Jurkat, Clone E6-1 (cell line): ENCODE measurements at regions not wholly inside any gene's neighbourhood (a gene's known extent, or its start where the extent isn't known, plus 50 kb on each side); places are given as distances from the start of the nearest gene placed in this dataset.
"Not testable (repeated sequence)": the region's sequence is repeated elsewhere in the genome, so short reads cannot be mapped to it uniquely, and the experiment has no call there.

Source experiments
- DNase-seq: peaks from one replicate; pipeline ENCODE4 v3.0.0-alpha.2; 2011; ENCODE audit warnings: low read depth, low spot score
- H3K4me3 ChIP-seq: 2 replicates; pipeline ENCODE4 v1.5.1; 2011; ENCODE audit warnings: mild to moderate bottlenecking, low read length, control low read depth, moderate library complexity

DNA sequence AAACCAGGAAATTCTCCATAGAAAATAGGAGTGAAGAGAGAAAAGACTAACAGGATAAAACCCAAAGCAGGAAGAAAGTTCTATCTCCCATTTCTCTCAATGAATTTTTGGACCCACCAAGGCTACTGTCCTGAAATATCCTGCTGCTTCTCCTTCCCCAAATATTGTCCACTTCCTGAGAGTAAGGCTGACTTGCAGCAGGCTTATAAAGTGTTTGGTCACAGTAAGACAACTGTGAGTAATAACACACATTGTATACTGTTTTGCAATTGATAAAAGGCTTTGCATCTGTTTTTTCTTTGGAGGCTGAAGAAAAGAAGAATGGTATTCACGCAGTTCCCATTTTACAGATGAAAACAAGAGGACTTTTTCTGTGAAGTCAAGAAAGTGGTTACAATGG is 52.8 kb downstream of the FOXD4L6 start:
- H3K4me3 ChIP-seq, result not testable (repeated sequence)

DNA sequence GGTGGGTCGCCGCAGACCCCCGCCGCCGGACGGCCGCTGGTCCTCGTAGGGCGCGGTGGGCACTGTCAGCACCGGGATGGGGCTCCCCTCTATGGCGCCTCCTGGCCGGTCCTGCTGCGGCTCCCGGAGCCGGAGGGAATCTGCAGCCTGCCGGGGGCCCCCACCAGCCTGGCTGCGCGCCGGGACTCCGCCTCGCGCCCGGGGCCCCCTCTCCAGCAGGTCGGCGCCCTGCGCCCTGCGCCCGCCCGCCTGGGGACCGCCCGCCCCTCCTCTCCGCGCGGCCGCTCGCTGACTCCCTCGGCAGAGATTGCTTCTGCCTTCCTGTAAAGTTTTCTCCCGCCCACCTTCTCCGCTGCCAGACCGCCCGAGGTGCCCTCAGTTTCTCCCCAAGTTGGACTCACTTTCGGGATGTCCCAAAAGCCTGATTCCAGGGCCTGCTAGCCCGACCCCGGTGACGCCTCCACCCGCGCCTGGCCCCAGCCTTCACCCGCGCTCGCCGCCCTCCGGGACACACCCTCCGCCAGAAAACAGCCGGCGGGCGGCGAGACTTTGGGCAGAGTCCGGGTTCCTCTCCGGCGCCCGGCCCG is 54.0 kb downstream of the FOXD4L6 start:
- DNase-seq, result not testable (repeated sequence)
- peak overlapping the region; percentile 13; the same call in 1 of the 2 replicates for H3K4me3 ChIP-seq

More for the DNA sequence above, 52.8 kb downstream of the FOXD4L6 start:
- DNase-seq, result not testable (repeated sequence)

DNA sequence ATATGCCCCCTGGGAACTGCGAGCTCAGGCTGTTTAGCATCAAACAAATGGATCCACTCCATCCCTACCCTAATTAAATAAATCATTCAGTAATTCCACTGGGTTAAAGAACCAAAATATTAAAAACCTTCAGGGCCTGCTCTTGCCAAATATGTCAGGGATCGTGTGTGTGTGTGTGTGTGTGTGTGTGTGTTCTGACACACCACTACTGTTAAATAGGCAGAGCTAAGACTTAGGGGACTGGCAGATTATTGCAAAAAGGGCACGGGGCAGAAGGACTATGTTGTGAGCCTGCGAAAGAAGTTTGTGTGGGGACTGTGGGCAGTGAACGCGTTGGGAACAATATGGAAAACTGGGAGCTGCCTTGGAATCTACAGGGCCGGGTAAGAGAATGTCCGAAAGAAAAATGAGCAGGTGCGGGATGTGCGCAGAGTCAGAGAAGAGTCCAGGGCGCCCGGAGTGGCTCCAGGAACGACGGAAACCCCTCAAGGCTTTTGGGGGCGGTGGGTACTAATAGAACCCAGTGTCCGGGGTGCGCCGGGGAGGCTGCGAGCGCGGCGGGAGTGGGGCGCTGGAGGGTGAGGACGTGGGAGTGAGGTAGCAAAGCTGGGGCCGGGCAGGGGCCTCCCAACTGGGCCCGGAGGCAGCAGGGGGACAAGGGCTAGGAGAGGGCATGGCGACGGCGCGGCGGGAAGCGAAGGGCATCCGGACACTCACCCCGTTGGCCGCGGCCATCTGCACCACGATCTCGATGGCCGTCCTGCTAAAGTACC is 54.8 kb downstream of the FOXD4L6 start:
- not testable (repeated sequence) for H3K4me3 ChIP-seq

DNA sequence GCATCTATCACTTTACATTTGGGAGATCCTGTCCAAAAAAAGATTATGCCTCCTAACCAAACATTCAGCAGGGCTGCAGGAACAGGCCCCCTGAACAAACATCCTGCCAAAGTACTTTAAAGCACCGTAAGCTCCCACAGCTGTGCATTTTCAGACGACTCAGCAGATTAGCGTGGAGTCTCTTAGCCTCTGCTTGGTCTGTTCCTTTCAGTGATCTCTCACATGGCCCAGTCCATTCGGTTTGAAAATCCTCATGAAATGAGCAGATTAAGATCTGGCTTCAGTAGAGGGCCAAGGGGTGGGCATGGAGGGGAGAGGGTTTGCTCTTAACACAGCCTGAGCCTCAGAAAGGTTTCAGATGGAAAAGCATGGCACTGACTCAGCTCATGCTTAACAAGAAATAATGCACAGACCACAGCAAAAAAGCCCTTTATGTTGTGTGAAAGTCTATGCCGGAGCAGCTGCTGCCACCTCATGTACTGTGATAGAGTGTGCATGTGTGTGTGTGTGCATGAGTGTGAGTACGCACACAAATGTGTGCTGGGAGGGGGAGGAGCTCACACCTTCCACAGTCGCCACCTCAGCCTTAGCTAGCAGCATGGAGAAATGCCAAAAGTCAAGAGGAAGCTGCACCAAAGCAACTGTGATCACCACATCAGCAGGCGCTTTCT is 64.2 kb downstream of the FOXD4L6 start:
- H3K4me3 ChIP-seq, result not testable (repeated sequence)
- DNase-seq, result peak; percentile 56

More for the DNA sequence above, 54.8 kb downstream of the FOXD4L6 start:
- not testable (repeated sequence) for DNase-seq

DNA sequence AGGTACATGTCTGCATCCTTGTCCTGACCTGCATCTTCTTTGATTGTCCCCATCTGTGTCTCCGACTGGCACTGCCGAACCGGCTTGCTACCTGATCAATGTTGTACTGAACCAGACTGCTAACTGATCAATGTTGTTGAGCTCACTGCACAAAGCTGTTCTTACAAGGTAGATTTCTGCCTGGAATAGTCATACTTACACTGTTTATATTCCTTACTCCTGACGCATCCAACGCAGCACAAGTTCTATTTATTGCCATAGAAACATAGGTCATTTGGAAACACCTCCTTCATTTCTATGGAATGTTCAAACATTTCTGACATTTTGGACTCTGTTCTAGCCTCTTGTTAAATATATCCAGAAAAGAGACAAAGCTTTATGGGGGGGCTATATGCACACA is 65.2 kb downstream of the FOXD4L6 start:
- not testable (repeated sequence) for H3K4me3 ChIP-seq, DNase-seq

DNA sequence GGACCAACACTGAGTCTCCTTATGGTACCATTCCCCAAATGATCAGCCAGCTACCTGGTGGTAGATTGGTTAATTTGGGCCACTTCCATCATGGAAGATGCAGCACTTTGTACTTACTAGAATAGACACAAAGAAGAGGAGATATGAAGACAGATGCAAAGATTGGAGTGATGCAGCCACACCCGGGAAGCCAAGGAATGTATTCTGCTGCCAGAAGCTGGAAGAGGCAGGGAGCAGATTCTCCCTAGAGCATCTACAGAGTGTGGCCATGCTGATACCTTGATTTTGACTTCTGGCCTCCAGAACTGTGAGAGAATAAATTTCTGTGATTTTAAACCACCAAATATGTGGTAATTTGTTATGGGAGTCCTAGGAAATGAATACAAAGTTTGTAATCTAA is 68.9 kb downstream of the FOXD4L6 start:
- not testable (repeated sequence) for H3K4me3 ChIP-seq, DNase-seq

DNA sequence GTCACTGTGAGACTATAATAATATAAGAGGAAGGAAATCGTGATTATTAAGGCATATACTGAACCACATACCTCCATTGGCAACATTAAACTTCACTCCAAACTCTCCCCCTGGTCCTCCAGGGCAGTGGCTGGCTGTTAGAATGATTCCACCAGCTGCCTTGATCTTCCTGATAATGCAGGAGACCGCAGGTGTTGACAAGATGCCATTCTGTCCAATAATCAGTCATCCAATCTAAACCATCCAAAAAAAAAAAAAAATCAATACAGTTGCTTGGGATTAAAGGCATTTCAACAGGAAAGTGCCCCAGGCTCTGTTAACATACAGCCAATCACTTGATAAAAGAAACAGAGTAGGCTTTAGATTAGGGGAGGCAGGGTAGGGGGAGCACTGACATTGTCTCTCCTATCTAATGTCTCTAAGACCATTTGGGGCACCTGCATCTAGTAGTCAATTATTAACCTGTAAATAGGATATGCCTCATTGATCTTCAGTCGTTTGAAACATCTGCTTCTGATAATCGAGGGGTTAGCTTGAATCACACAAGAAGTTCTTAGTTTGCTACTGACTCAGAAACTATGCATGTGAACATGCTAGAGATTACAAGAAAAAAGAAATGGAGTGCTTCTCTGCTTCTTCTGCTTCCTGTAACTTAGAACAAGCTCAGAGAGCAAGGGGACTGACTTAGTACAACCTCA is 74.7 kb downstream of the FOXD4L6 start:
- H3K4me3 ChIP-seq, DNase-seq: not testable (repeated sequence)

DNA sequence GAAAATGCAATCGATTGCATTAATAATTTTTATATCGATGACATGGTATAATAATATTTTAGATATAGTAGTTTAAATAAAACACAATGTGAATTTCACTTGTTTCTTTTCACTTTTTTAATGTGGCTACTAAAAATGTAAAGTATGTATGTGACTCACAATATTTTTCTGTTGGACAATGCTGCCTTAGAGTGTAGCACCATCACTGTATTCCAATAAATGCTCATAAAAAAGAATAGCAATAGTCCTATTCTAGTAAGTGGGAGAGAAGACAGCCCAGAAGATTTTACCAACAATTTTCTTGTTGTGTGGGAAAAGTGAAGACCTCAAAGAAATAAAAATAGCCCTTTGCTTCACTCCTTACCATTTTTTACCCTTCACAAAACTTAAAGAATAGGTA is 79.8 kb downstream of the FOXD4L6 start:
- DNase-seq, H3K4me3 ChIP-seq: not testable (repeated sequence)

DNA sequence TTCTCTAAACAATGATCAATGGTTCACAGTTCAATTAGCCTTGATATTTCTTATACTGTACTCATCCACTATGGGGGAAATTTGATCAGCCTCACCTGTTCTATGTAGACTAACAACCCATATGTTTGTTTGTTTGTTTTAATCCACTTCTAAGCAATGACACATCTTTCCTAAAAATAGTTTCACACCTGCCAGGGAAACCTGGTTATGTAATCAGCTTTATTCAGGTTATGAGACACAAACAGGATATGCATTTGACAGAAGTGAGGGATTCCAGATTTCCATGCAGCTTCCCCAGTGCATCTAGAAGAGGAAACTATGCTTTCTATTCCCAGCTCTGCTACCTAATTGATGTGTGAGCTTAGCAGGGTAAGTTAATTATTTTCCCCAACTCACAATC is 80.7 kb downstream of the FOXD4L6 start:
- not testable (repeated sequence) for H3K4me3 ChIP-seq, DNase-seq

DNA sequence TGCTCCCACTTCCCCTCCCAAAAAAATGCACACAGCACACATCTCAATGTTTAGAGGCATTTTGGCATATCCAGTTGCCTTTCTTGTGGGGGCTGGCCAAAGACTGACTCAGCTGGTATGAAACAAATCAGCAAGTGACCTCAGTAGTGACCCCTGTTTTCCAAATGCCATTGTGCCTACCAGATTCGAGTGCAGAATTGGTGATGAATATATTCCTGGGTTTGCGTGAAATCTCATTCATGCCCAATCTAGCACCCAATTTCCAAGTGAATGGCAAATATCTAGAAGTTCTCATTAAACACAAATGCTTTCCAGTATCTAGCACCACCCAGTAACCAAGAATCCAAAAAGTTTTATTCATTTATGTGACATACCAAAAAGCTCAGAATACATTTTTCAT is 83.6 kb downstream of the FOXD4L6 start:
- H3K4me3 ChIP-seq, DNase-seq: not testable (repeated sequence)

DNA sequence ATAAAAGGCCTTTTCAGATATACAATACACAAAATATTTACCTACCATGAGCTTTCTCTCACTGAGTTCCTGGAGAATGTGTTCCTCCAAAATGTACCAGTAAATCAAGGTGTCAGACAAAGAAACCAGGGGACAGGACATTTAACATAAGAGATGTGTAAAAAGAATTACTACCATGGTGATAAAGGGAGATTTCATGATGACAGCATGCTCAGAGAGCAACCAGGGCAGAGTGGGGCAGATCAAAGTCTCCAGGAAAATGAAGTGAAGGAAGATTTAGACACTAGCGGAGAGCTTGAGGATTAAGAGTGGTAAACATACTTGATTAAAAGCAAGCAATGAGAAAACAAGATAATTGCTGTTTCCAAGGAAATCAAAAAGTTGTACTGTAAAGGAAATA is 85.0 kb downstream of the FOXD4L6 start:
- DNase-seq, result not testable (repeated sequence)

DNA sequence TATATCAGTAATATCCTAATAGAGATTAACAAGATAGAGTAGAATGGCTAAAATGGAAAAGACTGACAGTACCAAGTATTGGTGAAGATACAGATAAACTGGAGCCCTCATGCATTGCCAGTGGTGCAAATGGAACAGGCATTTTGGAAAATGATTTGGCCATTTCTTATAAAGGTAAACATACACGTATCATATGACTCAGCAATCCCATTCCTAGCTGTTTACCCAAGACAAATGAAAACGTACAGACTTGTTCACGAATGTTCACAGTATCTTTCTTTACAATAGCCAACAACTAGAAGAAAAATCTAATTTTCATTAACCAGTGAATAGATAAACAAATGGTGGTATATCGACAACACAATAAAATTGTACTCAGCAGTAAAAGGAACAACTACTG is 86.4 kb downstream of the FOXD4L6 start:
- not testable (repeated sequence) for DNase-seq, H3K4me3 ChIP-seq

More for the DNA sequence above, 85.0 kb downstream of the FOXD4L6 start:
- not testable (repeated sequence) for H3K4me3 ChIP-seq

DNA sequence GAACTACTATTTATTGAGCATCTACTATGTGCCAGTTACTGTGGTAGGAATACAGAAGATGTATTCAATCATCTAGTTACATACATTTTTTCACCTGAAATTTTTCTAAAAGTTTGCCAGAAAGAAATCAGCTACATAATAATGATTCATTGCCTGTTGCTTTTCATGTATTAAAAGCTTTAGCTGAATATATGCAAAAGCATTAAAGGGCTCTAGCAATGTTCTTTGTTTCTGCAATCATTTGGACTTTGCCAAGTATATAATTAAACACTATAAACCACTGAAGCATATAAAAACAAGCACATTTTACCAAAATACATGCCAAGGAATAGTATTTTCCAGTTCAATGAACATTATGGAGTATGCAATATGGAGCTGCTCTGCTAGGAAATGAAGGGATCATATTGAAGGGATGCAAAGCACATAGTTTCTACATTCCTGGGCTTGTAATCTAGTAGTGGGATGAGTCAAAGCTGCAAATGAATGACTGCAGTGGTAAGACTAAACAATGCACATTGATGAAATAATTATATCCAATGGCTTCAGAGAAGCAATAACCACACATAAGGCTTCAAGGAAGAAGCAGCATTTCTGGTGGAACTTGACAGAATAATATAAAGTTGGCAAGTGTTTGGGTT is 87.7 kb downstream of the FOXD4L6 start:
- DNase-seq, H3K4me3 ChIP-seq: not testable (repeated sequence)

DNA sequence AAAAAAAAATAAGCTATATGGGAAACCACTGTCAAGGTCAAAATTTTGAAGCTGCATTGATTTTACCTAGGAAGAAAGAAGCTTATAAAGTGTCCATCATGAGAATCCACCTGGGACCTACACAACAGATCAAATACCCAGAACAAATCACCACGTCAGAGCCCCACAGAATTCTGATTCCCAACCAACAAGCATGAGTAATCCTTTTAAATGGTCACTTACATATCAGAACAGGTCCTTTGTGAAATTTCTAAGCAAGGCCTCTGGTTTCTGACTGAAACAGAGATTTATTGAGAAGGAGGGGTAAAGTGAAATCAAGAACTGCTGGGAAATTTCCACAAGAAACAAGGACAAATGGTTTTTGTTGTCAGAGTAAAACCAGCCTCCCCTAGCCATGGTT is 93.2 kb downstream of the FOXD4L6 start:
- H3K4me3 ChIP-seq, DNase-seq: not testable (repeated sequence)

DNA sequence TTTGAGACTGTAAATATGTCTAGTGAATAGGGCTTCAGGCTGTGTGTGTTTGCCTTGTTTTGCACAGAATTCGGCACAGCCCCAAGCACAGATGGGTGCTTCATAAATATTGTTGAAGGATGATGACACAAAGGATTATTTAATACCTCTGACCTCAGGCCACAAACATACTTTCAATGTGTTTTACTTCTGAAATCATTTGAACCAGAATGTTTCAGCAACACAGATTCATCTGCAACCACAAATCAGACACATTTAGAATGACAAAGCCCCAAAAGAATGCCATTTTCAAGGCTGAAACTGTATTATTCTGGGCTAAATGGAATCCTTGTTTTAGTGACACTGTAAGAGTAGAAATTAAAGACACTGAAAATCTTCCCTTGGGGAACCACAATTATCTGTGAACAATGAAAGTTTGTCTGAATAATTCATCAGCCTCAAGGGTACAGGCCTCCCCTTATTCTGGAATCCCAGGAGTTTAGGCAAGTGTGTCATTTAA is 93.7 kb downstream of the FOXD4L6 start:
- DNase-seq, H3K4me3 ChIP-seq: not testable (repeated sequence)

DNA sequence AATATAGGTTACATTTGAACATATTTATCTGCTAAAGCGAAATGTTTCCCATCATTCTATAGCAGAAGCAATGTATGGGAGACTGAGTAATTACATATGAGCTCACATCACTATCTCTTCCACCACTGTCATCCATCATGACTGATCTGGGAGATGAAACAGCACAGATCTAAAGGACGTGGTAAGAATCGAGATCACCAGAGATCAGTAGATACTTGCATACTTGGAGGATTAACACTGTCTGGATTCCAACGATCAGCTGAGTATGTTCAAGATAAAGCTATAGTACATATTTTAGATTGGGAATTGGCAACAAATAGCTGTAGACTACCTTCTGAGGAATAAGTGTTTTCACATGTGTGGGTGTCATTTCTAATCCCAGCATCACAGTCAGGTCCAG is 94.6 kb downstream of the FOXD4L6 start:
- not testable (repeated sequence) for DNase-seq, H3K4me3 ChIP-seq

DNA sequence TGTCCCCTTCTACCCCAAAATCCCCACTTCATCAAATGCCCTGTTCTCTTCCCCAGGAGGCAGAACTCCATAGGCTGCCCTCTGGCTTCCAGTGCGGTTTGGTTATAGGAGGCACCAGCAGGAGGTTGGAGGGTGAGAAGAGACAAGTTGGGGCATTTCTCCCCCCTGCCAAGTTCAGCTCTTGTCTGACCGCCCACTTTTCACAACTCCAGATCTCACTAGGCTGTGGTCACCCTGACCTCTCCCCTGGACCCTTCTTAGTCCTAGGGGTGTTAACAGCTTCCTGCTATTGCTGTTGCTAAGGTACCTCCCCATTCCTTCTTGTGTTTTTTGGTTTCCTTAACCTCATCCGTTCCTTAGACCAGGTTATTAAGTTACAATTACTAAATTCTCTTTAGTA is 95.1 kb downstream of the FOXD4L6 start:
- DNase-seq, H3K4me3 ChIP-seq: not testable (repeated sequence)

DNA sequence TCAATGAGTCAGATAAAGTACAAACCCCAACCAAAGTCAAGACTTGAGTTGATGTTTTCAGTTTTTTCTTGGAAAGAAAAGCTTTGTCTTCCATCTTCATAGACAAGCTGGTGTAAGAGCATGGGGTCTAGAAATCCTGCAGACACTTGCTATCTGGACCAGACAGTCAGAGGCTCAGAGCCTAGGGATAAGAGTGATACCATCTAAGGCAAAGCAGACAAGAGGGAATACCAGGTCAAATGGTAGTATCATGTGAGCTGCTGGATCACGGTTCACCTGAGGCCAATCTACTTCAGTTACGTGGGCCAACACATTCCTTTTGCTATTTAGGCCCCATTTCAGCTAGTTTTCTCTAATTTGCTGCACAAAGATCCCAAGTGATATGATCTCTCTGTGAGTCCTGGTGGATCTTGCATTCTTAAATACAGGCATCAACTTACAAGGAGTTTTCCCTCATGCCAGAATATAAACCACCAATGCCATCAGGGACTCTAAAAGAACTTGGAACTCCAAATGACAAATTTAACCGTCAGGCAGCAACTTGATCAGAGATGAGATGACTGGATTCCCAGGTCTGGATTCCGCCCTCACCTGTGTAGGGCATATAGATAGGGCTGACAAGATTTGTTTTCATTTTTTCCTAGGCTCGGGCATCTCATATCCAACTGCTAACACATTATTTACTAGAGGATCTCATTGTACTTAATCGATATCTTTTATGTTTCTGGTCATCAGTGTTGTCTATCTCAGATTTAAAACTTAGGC is 101.4 kb downstream of the FOXD4L6 start:
- not testable (repeated sequence) for H3K4me3 ChIP-seq, DNase-seq
